Fibroblast of pulmonary artery (primary cell): ENCODE measurements at regions not wholly inside any gene's neighbourhood (a gene's known extent, or its start where the extent isn't known, plus 50 kb on each side); places are given as distances from the start of the nearest gene placed in this dataset.
"Not testable (repeated sequence)": the region's sequence is repeated elsewhere in the genome, so short reads cannot be mapped to it uniquely, and the experiment has no call there.

Experiments
- DNase-seq: peaks from one replicate; pipeline ENCODE4 v3.0.0-alpha.2; 2010; ENCODE audit warnings: low read depth
- H3K4me3 ChIP-seq: replicated peaks from 2 replicates; pipeline ENCODE4 v1.5.1; 2011; ENCODE audit warnings: low read depth, mild to moderate bottlenecking, control low read depth, low read length, moderate library complexity
- CTCF ChIP-seq: IDR thresholded peaks from 2 replicates; pipeline ENCODE4 v1.5.1; 2011; ENCODE audit warnings: mild to moderate bottlenecking, control low read depth, low read length, inconsistent platforms; ENCODE audit errors: missing control alignments

GRCh38 chr22:22756109-22756508, 111.7 kb downstream of the GGTLC2 start:
- TF ChIP-seq CTCF = no peak
- DNase-seq = no peak
- no peak overlapping the region for H3K4me3 ChIP-seq

GRCh38 chr22:22756551-22757201, 112.3 kb downstream of the GGTLC2 start:
- not testable (repeated sequence) for H3K4me3 ChIP-seq, DNase-seq

- not testable (repeated sequence) for DNase-seq, H3K4me3 ChIP-seq
Observed at GRCh38 chr22:22758101-22758807, 113.8 kb downstream of the GGTLC2 start.

- no peak for TF ChIP-seq CTCF
- no peak for DNase-seq
Observed at GRCh38 chr22:22759371-22759770, 115.0 kb downstream of the GGTLC2 start.

GRCh38 chr22:22759889-22760546, 115.6 kb downstream of the GGTLC2 start:
- no peak for TF ChIP-seq CTCF
- H3K4me3 ChIP-seq = no peak overlapping the region
- no peak for DNase-seq

More at GRCh38 chr22:22759371-22759770, 115.0 kb downstream of the GGTLC2 start:
- H3K4me3 ChIP-seq = no peak overlapping the region

- no peak for DNase-seq
- no peak overlapping the region for H3K4me3 ChIP-seq
- no peak for TF ChIP-seq CTCF
Observed at GRCh38 chr22:22761606-22761962, 117.2 kb downstream of the GGTLC2 start.

- DNase-seq = no peak
- TF ChIP-seq CTCF = no peak
Observed at GRCh38 chr22:22761963-22762772, 117.8 kb downstream of the GGTLC2 start.

More at GRCh38 chr22:22761963-22762772, 117.8 kb downstream of the GGTLC2 start:
- no peak overlapping the region for H3K4me3 ChIP-seq
